ENCODE measurements at regions not wholly inside any gene's neighbourhood (a gene's known extent, or its start where the extent isn't known, plus 50 kb on each side); places are given as distances from the start of the nearest gene placed in this dataset.

DNA sequence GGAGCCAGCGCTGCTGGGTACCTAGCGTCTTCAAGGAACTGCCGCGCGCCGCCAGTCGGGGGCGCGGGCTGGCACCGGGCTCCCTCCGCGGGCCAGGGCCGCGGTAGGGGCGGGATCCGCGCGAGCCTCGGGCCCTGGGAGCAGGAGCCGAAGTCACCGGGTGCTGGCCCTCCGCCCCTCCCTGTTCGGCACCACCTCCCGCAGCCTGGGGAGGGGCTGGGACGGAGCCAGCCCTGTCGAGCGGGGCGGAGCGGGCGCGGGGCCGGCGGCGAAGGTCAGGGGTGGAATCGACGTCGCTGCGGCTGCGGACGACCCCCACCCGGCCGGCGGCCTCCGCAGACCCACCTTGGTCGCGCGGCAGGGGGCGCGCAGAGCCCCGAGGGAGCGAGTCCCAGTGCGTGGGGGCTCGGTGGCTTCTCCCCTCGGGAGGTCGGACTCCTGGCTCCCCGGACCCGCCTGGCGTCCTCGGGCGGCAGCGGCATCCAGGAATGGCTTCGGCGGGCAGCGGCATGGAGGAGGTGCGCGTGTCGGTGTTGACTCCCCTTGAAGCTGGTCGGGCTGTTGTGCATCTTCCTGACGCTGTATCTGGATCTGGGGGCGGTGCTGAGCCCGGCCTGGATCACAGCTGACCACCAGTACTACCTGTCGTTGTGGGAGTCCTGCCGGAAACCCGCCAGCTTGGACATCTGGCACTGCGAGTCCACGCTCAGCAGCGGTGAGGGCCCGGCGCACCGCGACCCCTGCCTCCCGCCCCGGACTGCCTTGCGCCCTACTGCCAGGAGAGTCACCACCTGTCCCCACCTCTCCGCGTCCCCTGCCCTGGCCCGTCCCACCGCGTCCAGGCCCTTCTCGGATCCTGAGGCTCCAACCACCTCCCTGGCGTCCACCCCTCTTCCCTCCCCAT is 50.5 kb upstream of the FAM47C start:
- peak overlapping the region in 3 of 5 donors; percentile 23 to 47 (median 44) for H3K4me3 ChIP-seq (ENCODE audit: low read depth in 1 of 5, low read length in 5 of 5)
- H3K9ac ChIP-seq (ENCODE audit: low read length in 5 of 5) = no peak overlapping the region
- no peak overlapping the region for H3K27ac ChIP-seq (ENCODE audit: low read depth, low read length)
- H3K4me1 ChIP-seq (ENCODE audit: control insufficient read depth in 5 of 5, insufficient read depth in 5 of 5, low read length in 5 of 5) = peaks cover 0 to 6% (median 0%) of the 10 kb centered on the region in 5 donors
- H3K9me3 ChIP-seq (ENCODE audit: control insufficient read depth in 5 of 5, low read length in 5 of 5) = no peaks in the 10 kb centered on the region
- peaks cover 3 to 18% (median 9%) of the 10 kb centered on the region in 5 donors for H3K27me3 ChIP-seq (ENCODE audit: control insufficient read depth in 5 of 5, insufficient read depth in 4 of 5, low read length in 5 of 5)
- no peaks in the 10 kb centered on the region for H3K36me3 ChIP-seq (ENCODE audit: control insufficient read depth in 5 of 5, insufficient read depth in 5 of 5, low read length in 5 of 5)
